ENCODE measurements at regions not wholly inside any gene's neighbourhood (a gene's known extent, or its start where the extent isn't known, plus 50 kb on each side); places are given as distances from the start of the nearest gene placed in this dataset.

DNA sequence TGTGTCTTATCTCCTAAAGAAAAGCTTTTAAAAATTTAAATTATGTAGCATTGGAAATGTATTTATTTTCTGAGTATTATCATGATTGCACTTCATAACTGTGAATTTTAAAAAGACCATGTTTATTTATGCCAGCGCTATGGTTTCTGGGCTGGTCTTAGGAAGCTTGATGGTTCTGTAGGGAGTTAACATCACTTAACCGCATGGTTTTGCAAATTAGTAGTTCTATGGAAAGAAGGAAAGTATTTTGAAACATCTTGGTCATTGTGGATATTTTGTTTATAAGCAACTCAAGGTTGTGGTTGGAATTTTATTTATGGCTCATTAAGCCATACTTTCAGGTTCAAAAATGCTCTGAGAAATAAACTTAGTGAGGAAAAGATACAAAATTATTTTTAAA lies 549.4 kb downstream of the STK39 start:
- no peak overlapping the region for H3K27ac ChIP-seq
- in situ Hi-C loops (cut with HindIII; ENCODE audit: low pct_ligation_motif_present, low sequenced_read_pairs) = no loop called here

DNA sequence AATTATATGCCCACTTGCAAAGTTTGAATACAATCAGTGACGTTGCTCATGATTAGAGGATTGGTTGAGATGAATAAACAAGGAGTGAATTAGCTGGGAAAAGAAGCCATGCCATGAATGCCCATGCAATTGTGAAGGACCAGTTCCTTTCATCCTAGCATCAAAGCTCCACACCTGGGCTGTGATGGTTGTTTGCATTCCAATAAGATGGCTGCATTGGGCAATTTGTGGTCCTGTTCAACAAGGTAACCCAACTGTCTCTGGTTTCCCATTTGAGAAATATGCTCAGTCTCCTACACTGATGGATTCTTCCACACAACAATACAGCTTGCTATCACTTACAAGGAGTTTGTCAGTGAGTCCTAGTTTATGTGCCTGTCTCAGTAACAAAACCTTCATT lies 550.2 kb downstream of the STK39 start:
- in situ Hi-C loops (cut with HindIII; ENCODE audit: low pct_ligation_motif_present, low sequenced_read_pairs) = no loop called here
- H3K27ac ChIP-seq = no peak overlapping the region
- no peak overlapping the region for H3K4me3 ChIP-seq (ENCODE audit: low read depth, low read length)
- H3K36me3 ChIP-seq (replicated peaks) = no peaks in the 10 kb centered on the region
- H3K27me3 ChIP-seq (replicated peaks) = no peaks in the 10 kb centered on the region
- TF ChIP-seq, protein P1, sequence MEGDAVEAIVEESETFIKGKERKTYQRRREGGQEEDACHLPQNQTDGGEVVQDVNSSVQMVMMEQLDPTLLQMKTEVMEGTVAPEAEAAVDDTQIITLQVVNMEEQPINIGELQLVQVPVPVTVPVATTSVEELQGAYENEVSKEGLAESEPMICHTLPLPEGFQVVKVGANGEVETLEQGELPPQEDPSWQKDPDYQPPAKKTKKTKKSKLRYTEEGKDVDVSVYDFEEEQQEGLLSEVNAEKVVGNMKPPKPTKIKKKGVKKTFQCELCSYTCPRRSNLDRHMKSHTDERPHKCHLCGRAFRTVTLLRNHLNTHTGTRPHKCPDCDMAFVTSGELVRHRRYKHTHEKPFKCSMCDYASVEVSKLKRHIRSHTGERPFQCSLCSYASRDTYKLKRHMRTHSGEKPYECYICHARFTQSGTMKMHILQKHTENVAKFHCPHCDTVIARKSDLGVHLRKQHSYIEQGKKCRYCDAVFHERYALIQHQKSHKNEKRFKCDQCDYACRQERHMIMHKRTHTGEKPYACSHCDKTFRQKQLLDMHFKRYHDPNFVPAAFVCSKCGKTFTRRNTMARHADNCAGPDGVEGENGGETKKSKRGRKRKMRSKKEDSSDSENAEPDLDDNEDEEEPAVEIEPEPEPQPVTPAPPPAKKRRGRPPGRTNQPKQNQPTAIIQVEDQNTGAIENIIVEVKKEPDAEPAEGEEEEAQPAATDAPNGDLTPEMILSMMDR (IDR thresholded peaks at IDR 0.05; ENCODE audit: low read depth, low read length, missing control alignments) = no peak
- no peak for DNase-seq

More for the DNA sequence above, 549.4 kb downstream of the STK39 start:
- H3K27me3 ChIP-seq (replicated peaks) = no peaks in the 10 kb centered on the region
- TF ChIP-seq, protein P1 (IDR thresholded peaks at IDR 0.05; ENCODE audit: low read depth, low read length, missing control alignments) = no peak
- no peak for DNase-seq
- no peak overlapping the region for H3K4me3 ChIP-seq (ENCODE audit: low read depth, low read length)
- no peaks in the 10 kb centered on the region for H3K36me3 ChIP-seq (replicated peaks)

DNA sequence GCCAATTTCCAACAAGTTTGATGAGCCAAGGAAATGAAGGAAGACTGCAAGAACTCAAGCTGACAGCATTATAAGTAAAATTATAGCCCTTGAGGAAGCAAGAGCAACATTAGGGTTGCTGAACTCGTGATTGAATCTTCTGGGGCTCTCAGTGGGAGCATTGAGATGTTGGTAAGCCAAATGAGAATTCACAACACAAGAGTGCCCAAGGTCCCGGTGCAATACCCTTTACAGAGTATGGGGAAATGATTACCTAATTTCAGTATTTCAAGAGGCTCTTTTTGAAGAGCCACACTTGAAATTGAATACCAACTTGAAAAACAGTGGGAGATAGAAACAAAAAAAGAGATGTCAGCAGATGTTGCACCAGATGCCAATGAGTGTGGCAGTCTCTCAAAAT lies 554.5 kb downstream of the STK39 start:
- H3K36me3 ChIP-seq (replicated peaks) = no peaks in the 10 kb centered on the region
- DNase-seq = no peak
- no peak overlapping the region for H3K4me3 ChIP-seq (ENCODE audit: low read depth, low read length)
- in situ Hi-C loops (cut with HindIII; ENCODE audit: low pct_ligation_motif_present, low sequenced_read_pairs) = no loop called here
- TF ChIP-seq, protein P1 (IDR thresholded peaks at IDR 0.05; ENCODE audit: low read depth, low read length, missing control alignments) = no peak
- H3K27ac ChIP-seq = no peak overlapping the region
- no peaks in the 10 kb centered on the region for H3K27me3 ChIP-seq (replicated peaks)

DNA sequence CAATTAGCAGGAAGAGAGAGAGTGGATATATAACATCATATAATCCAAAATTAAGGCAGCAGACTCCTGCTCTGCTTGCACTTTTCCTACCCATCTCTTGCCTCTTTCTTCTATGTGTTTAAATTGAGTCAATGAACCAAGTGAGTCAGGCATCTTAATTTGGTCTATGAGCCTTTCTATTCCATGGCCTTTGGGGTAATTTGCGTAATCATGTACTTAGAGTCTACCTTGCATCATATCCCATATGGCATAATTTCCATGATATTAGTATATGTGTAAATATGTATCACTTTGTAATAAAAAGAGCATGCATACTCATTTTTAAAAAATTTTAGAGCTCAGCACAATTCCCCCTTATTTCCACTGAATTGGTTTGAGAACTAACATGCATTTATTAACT lies 555.2 kb downstream of the STK39 start:
- no peaks in the 10 kb centered on the region for H3K27me3 ChIP-seq (replicated peaks)
- DNase-seq = no peak
- no peak overlapping the region for H3K27ac ChIP-seq
- no peak overlapping the region for H3K4me3 ChIP-seq (ENCODE audit: low read depth, low read length)
- TF ChIP-seq, protein P1 (IDR thresholded peaks at IDR 0.05; ENCODE audit: low read depth, low read length, missing control alignments) = no peak
- H3K36me3 ChIP-seq (replicated peaks) = no peaks in the 10 kb centered on the region
- in situ Hi-C loops (cut with HindIII; ENCODE audit: low pct_ligation_motif_present, low sequenced_read_pairs) = no loop called here

DNA sequence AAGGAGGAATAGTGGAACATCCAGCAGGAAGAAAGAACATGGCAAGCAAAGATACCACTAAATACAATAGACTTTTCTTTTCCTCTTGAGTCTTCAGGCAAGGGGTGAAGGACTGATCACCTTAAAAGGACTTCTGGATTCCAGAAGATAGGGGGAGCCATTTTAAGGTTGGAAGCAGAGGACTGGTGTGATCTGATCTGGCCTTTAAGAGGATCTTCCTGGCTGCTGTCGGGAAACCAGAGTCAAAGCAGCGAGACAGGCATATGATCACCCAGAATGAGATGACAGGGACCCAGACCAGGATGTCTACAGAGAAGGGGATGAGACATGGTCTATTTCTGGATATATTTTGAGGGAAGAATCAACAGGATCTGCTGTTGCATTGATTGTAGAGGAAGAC lies 558.0 kb downstream of the STK39 start:
- no peak for DNase-seq
- Histone ChIP-seq H3K36me3 (replicated peaks) (no peaks in the 10 kb centered on the region), H3K27ac (no peak overlapping the region), H3K27me3 (replicated peaks) (no peaks in the 10 kb centered on the region), H3K4me3 (ENCODE audit: low read depth, low read length) (no peak overlapping the region)
- in situ Hi-C loops (cut with HindIII; ENCODE audit: low pct_ligation_motif_present, low sequenced_read_pairs) = no loop called here
- TF ChIP-seq, protein P1 (IDR thresholded peaks at IDR 0.05; ENCODE audit: low read depth, low read length, missing control alignments) = no peak

DNA sequence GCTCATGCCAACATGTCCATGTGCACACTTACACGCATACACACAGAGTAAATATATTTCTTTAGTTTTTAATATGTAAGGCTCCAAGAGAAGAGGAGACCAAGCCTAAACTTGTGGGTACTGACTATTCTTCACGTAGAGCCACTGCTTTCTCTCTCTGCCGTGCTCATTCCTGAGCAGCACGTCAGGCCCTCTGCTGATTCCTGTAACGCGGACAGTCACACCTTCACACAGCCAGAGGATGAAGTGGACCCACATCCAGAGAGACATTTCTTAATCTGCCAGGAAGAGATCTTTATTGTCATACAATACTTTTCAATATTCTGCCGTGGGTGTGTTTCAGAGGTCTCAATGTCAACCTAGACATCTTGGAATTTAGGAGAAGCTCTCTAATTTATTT lies 560.7 kb downstream of the STK39 start:
- TF ChIP-seq, protein P1 (IDR thresholded peaks at IDR 0.05; ENCODE audit: low read depth, low read length, missing control alignments) = no peak
- H3K27ac ChIP-seq = no peak overlapping the region
- no peaks in the 10 kb centered on the region for H3K36me3 ChIP-seq (replicated peaks)
- in situ Hi-C loops (cut with HindIII; ENCODE audit: low pct_ligation_motif_present, low sequenced_read_pairs) = no loop called here
- no peaks in the 10 kb centered on the region for H3K27me3 ChIP-seq (replicated peaks)
- DNase-seq = no peak
- no peak overlapping the region for H3K4me3 ChIP-seq (ENCODE audit: low read depth, low read length)
